KMS-11 (cell line): ENCODE measurements at regions not wholly inside any gene's neighbourhood (a gene's known extent, or its start where the extent isn't known, plus 50 kb on each side); places are given as distances from the start of the nearest gene placed in this dataset.
"Not testable (repeated sequence)": the region's sequence is repeated elsewhere in the genome, so short reads cannot be mapped to it uniquely, and the experiment has no call there.

ENCODE experiments used
- H2AFZ ChIP-seq: fragments of 200-600 bp; sonication (generic); 2 replicates; pipeline ENCODE4 v1.6.1; 2016; ENCODE audit warnings: antibody characterized with exemption, mixed run types, low read depth
- H3K27ac ChIP-seq: fragments of 200-600 bp; sonication (generic); 2 replicates; pipeline ENCODE4 v1.6.1; 2016; ENCODE audit warnings: mild to moderate bottlenecking, mixed run types
- H3K27me3 ChIP-seq: fragments of 200-600 bp; sonication (generic); 2 replicates; pipeline ENCODE4 v1.6.1; 2017; ENCODE audit warnings: mild to moderate bottlenecking, low read depth, mixed run types, moderate library complexity; ENCODE audit not compliant: insufficient read depth
- H3K36me3 ChIP-seq: fragments of 200-600 bp; sonication (generic); 2 replicates; pipeline ENCODE4 v1.6.1; 2017; ENCODE audit warnings: mild to moderate bottlenecking, mixed run types; ENCODE audit not compliant: insufficient read depth
- H3K4me1 ChIP-seq: fragments of 200-600 bp; sonication (generic); 2 replicates; pipeline ENCODE4 v1.6.1; 2016; ENCODE audit warnings: mild to moderate bottlenecking, low read depth, mixed run types; ENCODE audit not compliant: poor library complexity, severe bottlenecking
- H3K4me2 ChIP-seq: fragments of 200-600 bp; sonication (generic); 2 replicates; pipeline ENCODE4 v1.7.0; 2016; ENCODE audit warnings: mild to moderate bottlenecking, mixed run types
- H3K4me3 ChIP-seq: fragments of 200-600 bp; sonication (generic); IDR thresholded peaks from 2 replicates; pipeline ENCODE4 v1.6.1; 2017; ENCODE audit warnings: low read depth, low read length, mixed read lengths; ENCODE audit not compliant: insufficient read depth
- H3K79me2 ChIP-seq: fragments of 200-600 bp; sonication (generic); 2 replicates; pipeline ENCODE4 v1.6.1; 2016; ENCODE audit warnings: low read depth, mixed run types; ENCODE audit not compliant: insufficient read depth
- H3K9ac ChIP-seq: fragments of 200-600 bp; sonication (generic); 2 replicates; pipeline ENCODE4 v1.6.1; 2016; ENCODE audit warnings: mild to moderate bottlenecking, mixed run types
- H4K20me1 ChIP-seq: fragments of 200-600 bp; sonication (generic); 2 replicates; pipeline ENCODE4 v1.6.1; 2016; ENCODE audit warnings: mild to moderate bottlenecking, mixed run types; ENCODE audit not compliant: insufficient read depth
- TF ChIP-seq, protein P1 (sequence below): fragments of 200-600 bp; sonication (generic); conservative IDR thresholded peaks from 2 replicates; pipeline ENCODE4 v1.6.1; 2017; ENCODE audit warnings: low read depth, mild to moderate bottlenecking, antibody characterized with exemption, low read length, moderate library complexity, mixed read lengths

- Histone ChIP-seq H3K4me2 (peak overlapping the region; percentile 33; the same call in 1 of the 2 replicates), H2AFZ (peak overlapping the region; percentile 37; the same call in 1 of the 2 replicates), H3K4me3 (no peak overlapping the region), H3K9ac (no peak overlapping the region), H3K79me2 (no peaks in the 10 kb centered on the region), H3K27ac (peak overlapping the region; percentile 10; the same call in 1 of the 2 replicates), H3K27me3 (no peaks in the 10 kb centered on the region), H3K36me3 (no peaks in the 10 kb centered on the region), H3K4me1 (peaks cover 33% of the 10 kb centered on the region), H4K20me1 (no peaks in the 10 kb centered on the region)
- TF ChIP-seq, protein P1, sequence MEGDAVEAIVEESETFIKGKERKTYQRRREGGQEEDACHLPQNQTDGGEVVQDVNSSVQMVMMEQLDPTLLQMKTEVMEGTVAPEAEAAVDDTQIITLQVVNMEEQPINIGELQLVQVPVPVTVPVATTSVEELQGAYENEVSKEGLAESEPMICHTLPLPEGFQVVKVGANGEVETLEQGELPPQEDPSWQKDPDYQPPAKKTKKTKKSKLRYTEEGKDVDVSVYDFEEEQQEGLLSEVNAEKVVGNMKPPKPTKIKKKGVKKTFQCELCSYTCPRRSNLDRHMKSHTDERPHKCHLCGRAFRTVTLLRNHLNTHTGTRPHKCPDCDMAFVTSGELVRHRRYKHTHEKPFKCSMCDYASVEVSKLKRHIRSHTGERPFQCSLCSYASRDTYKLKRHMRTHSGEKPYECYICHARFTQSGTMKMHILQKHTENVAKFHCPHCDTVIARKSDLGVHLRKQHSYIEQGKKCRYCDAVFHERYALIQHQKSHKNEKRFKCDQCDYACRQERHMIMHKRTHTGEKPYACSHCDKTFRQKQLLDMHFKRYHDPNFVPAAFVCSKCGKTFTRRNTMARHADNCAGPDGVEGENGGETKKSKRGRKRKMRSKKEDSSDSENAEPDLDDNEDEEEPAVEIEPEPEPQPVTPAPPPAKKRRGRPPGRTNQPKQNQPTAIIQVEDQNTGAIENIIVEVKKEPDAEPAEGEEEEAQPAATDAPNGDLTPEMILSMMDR, result no peak
Observed at GRCh38 chr1:220420726-220421125, 107.2 kb upstream of the MARK1 start.

DNA sequence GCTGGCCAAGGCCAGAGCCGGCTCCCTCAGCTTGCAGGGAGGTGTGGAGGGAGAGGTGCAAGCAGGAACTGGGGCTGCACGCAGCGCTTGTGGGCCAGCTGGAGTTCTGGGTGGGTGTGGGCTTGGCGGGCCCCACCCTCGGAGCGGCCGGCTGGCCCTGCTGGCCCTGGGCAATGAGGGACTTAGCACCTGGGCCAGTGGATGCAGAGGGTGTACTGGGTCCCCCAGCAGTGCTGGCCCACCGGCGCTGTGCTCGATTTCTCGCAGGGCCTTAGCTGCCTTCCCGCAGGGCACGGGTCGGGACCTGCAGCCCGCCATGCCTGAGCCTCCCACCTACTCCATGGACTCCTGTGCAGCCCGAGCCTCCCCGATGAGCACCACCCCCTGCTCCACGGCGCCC lies 115.6 kb upstream of the MARK1 start:
- H3K4me3 ChIP-seq, H3K36me3 ChIP-seq, H3K27me3 ChIP-seq, H3K9ac ChIP-seq, H3K4me1 ChIP-seq, H3K4me2 ChIP-seq, H3K79me2 ChIP-seq, H3K27ac ChIP-seq, H4K20me1 ChIP-seq, H2AFZ ChIP-seq: not testable (repeated sequence)

- H4K20me1 ChIP-seq, result no peaks in the 10 kb centered on the region
- no peaks in the 10 kb centered on the region for H3K36me3 ChIP-seq
- H3K4me2 ChIP-seq, result no peak overlapping the region
- no peak overlapping the region for H2AFZ ChIP-seq
- TF ChIP-seq, protein P1, result no peak
- no peaks in the 10 kb centered on the region for H3K79me2 ChIP-seq
- no peak overlapping the region for H3K27ac ChIP-seq
- no peaks in the 10 kb centered on the region for H3K27me3 ChIP-seq
- no peak overlapping the region for H3K4me3 ChIP-seq
- no peak overlapping the region for H3K9ac ChIP-seq
- no peaks in the 10 kb centered on the region for H3K4me1 ChIP-seq
Observed at GRCh38 chr1:220410611-220411010, 117.3 kb upstream of the MARK1 start.

DNA sequence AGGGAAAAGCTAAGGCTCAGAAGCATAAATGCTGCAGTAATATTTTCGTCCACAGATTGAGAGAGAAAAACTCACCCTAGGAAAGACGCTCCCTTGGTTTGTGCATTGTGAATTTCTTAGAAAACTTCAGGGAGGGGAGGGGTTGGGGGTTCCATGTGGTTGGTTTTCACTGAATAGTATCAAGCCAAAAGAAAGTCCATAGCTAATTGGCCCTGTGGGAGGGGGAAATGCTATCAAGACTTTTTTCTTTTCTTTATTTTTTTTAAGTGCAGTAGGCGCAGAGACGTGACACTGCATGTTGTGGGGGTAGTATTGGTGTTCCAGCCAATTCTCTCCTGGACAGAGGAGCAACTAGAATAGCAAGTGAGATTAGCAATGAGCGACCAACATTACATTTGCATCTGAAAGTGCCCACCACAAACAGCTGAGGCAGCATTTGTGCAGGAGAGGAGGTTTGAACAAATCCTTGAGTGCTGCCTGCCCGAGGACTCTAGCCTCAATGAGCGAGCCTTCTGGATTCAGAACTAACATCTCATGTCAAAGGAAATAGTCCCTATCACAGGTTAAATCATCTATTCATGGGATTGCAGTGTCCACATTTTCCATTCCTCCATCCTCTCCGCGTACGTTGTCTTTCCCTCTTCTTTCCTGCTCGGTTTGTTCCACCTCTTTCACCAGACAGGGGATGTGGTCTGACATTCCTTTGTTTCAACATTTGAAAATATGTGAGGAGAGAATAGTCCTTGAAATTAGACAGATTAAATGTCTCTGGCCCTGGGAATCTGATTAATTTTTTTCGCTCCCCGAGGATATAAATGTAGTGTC lies 118.0 kb upstream of the MARK1 start:
- Histone ChIP-seq H3K4me2 (no peak overlapping the region), H3K4me3 (no peak overlapping the region), H3K9ac (no peak overlapping the region), H3K27me3 (no peaks in the 10 kb centered on the region), H2AFZ (no peak overlapping the region), H4K20me1 (no peaks in the 10 kb centered on the region), H3K4me1 (no peaks in the 10 kb centered on the region), H3K36me3 (no peaks in the 10 kb centered on the region), H3K79me2 (no peaks in the 10 kb centered on the region), H3K27ac (no peak overlapping the region)
- TF ChIP-seq, protein P1, result no peak

- Histone ChIP-seq H3K36me3 (no peaks in the 10 kb centered on the region), H3K27ac (no peak overlapping the region), H3K4me3 (no peak overlapping the region), H3K27me3 (no peaks in the 10 kb centered on the region), H3K79me2 (no peaks in the 10 kb centered on the region), H3K4me1 (no peaks in the 10 kb centered on the region), H3K9ac (no peak overlapping the region), H4K20me1 (no peaks in the 10 kb centered on the region), H3K4me2 (no peak overlapping the region), H2AFZ (no peak overlapping the region)
- TF ChIP-seq, protein P1, result no peak
Observed at GRCh38 chr1:220407191-220407590, 120.7 kb upstream of the MARK1 start.
